ENCODE measurements at regions not wholly inside any gene's neighbourhood (a gene's known extent, or its start where the extent isn't known, plus 50 kb on each side); places are given as distances from the start of the nearest gene placed in this dataset.
A peak's percentile ranks its signal among the peaks of the same experiment; 100 is the strongest.

DNA sequence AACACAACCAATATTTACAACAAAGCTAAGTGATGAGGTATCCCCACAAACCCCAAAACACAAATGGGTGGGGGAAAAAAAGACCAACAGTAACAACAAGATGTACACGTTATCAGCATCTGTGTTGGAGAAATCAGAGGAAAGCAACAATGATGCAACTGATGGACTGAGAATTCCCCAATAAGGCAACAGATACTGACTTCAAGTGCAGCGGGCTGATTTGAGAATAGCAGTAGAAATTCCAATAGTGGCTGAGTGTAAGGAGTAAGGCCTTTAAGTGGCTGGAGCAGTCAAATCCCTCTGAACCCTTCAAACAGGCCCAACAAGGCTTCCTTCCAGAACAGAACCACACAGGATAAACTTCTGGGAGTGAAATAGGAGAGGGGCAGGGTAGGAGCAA lies 97.6 kb downstream of the TM2D1 start:
- DNase-seq = no peak

DNA sequence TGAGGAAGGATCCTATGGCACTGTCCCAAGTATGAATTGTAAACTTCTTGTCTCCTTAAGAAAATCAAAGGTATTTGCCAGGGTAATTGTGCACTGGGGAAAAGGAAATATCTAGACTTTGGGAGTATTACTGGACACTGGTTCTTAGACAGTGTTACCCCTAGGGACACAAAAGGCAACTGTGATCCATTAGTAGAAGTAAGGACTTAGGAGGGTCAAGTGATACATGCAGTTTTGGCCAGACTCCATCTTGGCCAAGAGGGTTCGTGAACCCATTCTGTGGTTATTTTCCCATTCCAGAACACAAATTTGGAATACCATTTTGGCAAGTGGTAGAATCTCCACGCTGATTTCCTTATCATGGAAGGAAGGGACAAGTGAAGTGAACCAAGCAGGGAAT lies 98.1 kb downstream of the TM2D1 start:
- no peak for DNase-seq

DNA sequence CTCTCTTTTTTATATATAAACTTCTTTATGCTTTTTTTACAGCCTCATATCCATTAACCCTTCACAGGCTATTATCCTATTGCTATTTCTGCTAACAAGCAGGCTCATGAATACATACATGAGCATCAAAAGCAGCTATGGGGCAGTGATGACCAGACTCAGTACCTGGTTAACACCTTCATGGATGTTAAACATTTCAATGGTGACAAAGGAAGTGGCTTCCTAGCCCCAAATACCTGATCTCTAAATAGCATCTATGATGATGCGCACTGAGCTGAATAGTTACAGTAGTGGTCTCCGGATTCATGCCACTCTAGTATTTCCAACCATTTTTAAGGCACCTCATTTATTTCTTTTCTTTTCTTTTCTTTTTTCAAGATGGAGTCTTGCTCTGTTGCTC lies 101.1 kb downstream of the TM2D1 start:
- no peak for DNase-seq

DNA sequence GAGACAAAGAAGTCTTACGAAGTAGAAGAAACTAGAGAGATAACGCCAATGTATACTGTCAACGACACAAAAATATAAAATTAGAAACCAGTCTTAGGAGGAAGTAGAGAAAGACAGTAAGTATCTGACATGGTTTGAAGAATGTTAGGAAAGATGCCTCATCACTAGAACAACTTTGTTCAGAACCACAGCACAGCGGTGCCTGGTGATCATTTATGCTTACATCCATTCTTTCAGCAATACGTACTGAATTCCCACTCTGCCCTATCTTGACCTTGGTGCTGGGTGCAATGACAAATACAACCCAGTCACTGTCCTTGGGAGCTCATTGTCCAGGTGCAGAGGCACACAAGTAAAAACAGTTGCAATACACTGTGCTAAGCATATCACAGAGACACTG lies 104.4 kb downstream of the TM2D1 start:
- peak; percentile 29 for DNase-seq

DNA sequence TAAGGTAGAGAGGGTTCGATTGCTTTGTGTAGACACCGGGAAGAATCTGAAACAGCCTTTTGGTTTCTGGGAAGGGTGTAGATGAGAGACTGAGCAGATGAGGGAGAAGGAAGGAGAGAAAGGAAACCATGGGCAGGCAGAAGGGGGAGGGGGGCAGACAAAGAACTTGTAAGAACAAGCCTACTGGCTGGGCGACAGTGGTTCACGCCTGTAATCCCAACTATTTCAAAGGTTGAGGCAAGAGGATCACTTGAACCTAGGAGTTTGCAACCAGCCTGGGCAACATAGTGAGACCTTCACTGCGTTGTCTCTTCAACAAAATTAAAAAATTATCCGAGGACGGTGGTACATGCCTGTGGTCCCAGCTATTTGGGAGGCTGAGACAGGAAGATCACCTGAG lies 106.2 kb downstream of the TM2D1 start:
- no peak for DNase-seq

DNA sequence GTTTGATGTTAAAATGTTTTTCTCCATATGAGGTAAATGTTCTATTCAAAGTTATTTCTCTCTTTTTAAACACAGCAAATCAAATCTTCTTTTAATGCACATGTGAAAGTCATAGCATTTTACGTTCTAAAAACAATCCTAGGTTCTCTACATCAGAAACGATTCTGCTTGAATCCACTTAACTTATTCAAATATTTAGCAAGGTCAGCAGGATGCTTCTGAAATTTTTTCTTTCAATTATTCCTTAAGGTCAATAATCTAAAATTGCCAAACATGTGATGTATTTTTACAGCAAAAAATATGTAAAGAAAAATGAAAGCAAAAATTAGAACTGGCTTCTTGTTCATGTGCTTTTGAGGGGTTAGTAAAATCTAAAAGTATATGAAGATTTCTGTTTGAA lies 106.7 kb downstream of the TM2D1 start:
- DNase-seq = no peak

- no peak for DNase-seq
Observed at GRCh38 chr1:61616830-61617229, 108.1 kb downstream of the TM2D1 start.

- peak; percentile 42 for DNase-seq
Observed at GRCh38 chr1:61612602-61613001, 112.3 kb downstream of the TM2D1 start.

DNA sequence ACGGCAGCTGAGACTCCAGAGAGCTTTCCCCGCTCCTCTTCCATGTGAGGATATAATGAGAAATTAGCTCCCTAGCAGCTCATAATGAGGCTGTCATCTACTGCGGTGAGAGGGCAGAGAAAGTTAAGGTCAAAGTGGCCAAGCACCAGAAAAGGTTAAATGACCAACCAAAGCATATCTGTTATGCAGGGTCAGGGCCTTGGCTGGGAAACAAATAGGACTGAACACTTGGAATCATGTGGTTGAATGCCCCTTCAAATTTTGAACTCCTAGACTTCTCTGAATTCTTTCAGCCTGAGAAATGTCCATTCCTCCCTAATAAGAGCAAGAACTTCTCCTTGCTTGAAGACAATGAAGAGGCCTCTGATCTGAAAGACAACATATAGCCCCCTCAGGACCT lies 115.9 kb downstream of the TM2D1 start:
- DNase-seq = no peak

GRCh38 chr1:61607448-61607847 lies 117.5 kb downstream of the TM2D1 start:
- no peak for DNase-seq

DNA sequence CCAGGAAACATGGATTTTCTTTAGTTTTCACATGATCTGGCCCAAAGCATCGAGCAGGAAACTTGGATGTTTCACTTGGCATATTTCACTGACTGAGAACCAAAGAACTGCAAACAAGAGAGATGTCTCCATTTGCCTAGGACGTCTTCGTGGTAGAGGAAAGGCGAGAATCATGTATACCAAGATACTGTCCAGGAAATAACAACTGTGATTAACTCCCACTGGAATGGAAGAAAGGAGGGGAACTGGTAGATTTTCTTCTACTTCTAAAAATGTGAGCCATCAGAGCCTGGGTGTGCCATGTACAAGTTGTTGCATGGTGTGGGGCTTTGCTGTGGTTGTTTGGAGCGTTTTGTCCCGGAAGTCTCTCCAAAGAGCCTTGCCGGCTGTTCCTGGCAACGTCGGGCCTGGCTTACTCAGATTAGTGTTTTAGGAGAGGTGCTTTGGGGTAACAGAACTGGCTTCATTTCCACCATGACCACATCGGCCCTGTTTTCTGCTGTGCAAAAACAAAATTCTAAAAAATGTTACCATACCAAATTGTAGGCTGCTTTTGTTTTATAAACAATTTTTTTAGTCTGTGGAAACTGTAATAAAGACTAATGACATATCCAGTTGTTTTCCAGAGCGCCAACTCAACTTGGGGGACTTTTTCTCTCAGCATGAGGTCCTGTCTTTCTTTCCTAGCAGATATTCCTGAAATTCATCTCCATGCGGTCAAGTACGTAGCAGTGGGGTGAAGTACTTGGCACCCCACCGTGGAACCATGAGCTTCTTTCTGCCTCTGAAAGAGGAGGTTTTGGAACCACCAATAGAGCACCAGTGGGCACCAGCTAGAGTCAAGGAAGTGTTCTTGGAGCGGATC lies 118.3 kb downstream of the TM2D1 start:
- no peak for DNase-seq

DNA sequence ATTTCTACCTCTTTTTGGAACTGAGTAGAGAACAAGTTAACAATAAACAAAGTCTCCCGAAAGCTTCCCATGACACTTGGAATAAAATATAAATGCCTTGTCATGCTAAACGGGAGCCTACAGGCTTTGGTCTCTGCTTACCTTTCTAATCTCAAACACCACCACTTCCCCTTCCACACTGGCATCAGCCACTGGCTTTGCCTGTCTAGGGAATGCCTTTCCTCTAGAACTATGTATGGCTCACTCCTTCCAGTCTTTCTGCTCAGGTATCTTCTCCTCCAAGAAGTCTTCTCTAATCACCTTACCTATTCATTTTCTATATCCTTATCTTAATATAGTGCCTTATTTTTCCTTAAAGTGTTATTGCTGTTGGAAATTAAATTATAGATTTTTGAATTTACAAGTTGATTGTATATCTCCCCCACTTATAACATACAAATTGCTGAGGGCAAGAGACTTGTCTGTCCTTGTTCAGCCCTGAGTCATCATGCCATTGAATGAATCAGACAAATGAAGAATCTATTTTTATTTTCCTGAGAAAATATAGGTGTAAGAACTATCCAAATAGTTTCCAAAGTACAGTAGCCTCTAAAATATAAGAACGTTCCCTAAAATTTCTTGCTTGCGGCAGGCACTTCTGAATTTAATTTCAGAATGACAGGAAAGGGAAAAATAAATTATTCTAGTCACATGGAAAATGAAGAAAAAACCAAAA lies 119.2 kb downstream of the TM2D1 start:
- DNase-seq = no peak

- DNase-seq = peak; percentile 77
Observed at GRCh38 chr1:61604684-61605083, 120.3 kb downstream of the TM2D1 start.

GRCh38 chr1:61604261-61604660 lies 120.7 kb downstream of the TM2D1 start:
- no peak for DNase-seq

GRCh38 chr1:61602663-61603062 lies 122.3 kb downstream of the TM2D1 start:
- no peak for DNase-seq

GRCh38 chr1:61597601-61598000 lies 127.3 kb downstream of the TM2D1 start:
- DNase-seq = no peak

DNA sequence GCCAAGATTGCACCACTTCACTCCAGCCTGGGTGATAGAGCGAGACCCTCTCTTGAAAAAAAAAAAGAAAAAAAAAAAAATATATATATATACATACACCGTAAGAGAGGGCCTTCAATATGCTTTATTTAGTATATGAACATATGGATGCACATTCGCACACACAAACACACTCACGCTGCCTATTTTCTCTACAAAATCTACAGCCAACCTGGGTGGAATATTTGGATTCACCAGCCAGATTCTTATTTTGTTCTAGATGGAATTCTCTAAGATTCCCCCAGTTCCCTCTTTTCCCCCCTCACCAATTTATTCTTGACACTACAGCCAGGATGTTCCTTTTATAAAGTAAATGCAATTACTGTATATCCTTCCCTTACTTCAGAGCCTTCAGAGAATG lies 131.6 kb downstream of the TM2D1 start:
- no peak for DNase-seq

- DNase-seq = no peak
Observed at GRCh38 chr1:61591351-61591750, 133.6 kb downstream of the TM2D1 start.

- DNase-seq = peak; percentile 58
Observed at GRCh38 chr1:61588736-61589672, 135.9 kb downstream of the TM2D1 start.

DNA sequence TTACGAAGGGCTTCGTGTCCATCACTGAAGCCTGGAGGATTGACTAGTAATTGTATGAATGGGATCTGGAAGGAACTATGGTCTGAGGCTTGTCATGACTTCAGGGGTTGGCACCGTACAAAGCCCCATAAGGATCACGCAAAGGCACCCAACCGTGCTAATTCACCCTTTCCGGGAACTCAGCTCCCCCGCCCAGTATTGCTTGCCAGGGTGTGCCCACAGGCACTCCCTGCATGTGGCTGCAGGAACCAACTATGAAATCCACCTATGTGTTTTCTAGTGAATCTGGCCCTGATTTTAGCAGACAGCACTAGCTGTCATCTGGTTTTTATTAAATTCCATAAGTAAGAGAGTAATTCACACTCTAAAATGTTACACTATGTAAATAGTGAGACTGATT lies 139.2 kb downstream of the TM2D1 start:
- DNase-seq = no peak

DNA sequence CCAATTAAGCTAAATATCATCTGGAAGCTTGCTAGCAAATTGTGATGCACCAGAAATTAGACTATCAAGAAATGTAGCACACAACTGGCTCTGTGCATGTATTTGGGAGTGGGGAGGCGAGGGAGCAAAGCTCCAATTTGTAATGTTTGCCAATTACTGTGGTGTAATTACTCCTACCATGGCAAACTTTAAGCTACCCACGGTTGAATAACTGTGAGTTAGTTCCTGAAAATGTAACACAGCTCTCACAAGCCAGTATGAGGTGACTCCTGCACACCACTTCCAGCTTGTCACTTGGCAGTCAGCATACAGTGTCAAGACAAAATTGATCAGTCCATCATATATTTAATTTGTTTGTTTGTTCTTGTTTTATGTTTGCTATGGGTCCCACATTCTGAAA lies 141.2 kb downstream of the TM2D1 start:
- DNase-seq = peak; percentile 32

- no peak for DNase-seq
Observed at GRCh38 chr1:61581251-61581650, 143.7 kb downstream of the TM2D1 start.

DNA sequence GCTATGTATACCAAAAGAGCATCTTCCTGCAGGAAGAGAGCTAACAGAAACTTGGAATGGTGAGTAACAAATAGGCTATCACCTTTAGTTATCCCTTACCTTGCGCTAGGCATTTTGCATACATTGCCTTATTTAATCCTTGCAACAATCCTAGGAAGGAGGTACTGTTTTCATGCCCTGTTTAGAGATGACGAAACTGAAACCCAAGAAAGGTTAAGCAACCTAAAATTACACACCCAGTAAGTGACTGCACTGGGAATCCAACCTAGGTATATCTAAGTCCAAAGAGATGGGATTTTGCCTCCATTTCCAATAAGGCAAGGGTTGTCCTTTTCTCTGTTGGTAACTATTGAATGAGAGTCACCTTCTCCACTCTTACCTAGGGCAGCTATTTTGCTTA lies 144.5 kb downstream of the TM2D1 start:
- DNase-seq = peak; percentile 34
